Transverse colon (tissue), 4 donors: ENCODE measurements at regions not wholly inside any gene's neighbourhood (a gene's known extent, or its start where the extent isn't known, plus 50 kb on each side); places are given as distances from the start of the nearest gene placed in this dataset.

Experiments used
- DNase-seq: peaks from one replicate; pipeline ENCODE4 v3.0.0-alpha.2; 2019
- H3K27ac ChIP-seq, 4 donors: fragments of 200-600 bp; sonication (generic); 2 replicates each; pipeline ENCODE4 v1.5.1; 2016 to 2018; ENCODE audit warnings: inconsistent platforms in 4 of 4
- H3K27me3 ChIP-seq: fragments of 200-600 bp; sonication (generic); 2 replicates; pipeline ENCODE4 v1.5.1; 2017; ENCODE audit warnings: inconsistent platforms
- H3K36me3 ChIP-seq, 4 donors: fragments of 200-600 bp; sonication (generic); 2 replicates each; pipeline ENCODE4 v1.5.1; 2017 to 2019; ENCODE audit warnings: inconsistent platforms in 4 of 4
- H3K4me1 ChIP-seq, 4 donors: fragments of 200-600 bp; sonication (generic); 2 replicates each; pipeline ENCODE4 v1.5.1; 2017 to 2020; ENCODE audit warnings: inconsistent platforms in 4 of 4
- H3K4me3 ChIP-seq, 4 donors: fragments of 200-600 bp; sonication (generic); 1 replicate in 1 of 4; 2 replicates in 3 of 4; pipeline versions ENCODE4 v1.5.1 to v1.6.1; 2017 to 2019; ENCODE audit warnings: inconsistent platforms in 4 of 4
- H3K9me3 ChIP-seq, 2 donors: fragments of 200-600 bp; sonication (generic); 2 replicates each; pipeline ENCODE4 v1.5.1; 2017 to 2019; ENCODE audit warnings: inconsistent platforms in 2 of 2
- CTCF ChIP-seq, 5 experiments: fragments of 200-600 bp in 3 of 5; fragments of 450-650 bp in 2 of 5; sonication (generic) in 3 of 5; IDR thresholded peaks; 1 replicate in 2 of 5; 2 replicates in 3 of 5; pipeline ENCODE4 v1.5.1; 2016 to 2017; ENCODE audit warnings: antibody characterized with exemption in 5 of 5, inconsistent platforms in 3 of 5, mild to moderate bottlenecking in 2 of 5, moderate library complexity in 1 of 5
- EP300 ChIP-seq: sonication (generic); formaldehyde crosslinking; IDR thresholded peaks from one replicate; pipeline ENCODE4 v1.6.1; 2017; ENCODE audit warnings: antibody characterized with exemption, low read depth
- POLR2A ChIP-seq: fragments of 450-650 bp; IDR thresholded peaks from one replicate; pipeline ENCODE4 v1.6.1; 2016; ENCODE audit warnings: antibody characterized with exemption, mild to moderate bottlenecking, moderate library complexity
- POLR2AphosphoS5 ChIP-seq, 3 donors: sonication (generic); formaldehyde crosslinking; IDR thresholded peaks; one replicate each; pipeline ENCODE4 v1.6.1; 2016; ENCODE audit warnings: antibody characterized with exemption in 3 of 3
- WGBS, 2 donors: methylation state at CpG; one replicate each; pipeline ENCODE4 v1.1.5; 2018; ENCODE audit warnings: low coverage in 1 of 2; 5-methylcytosine and 5-hydroxymethylcytosine counted together
- in situ Hi-C, 4 donors: fragments of 200-750 bp; cut with MboI; loops; one replicate each; pipeline versions ENCODE4 v1.15.0 to v1.15.1; 2017; ENCODE audit warnings: low sequenced_read_pairs in 3 of 4, low pct_ligation_motif_present in 1 of 4, low pct_unique_long_range_greater_than_20kb in 1 of 4
- intact Hi-C: fragments of 100-400 bp; cut with DNase I; formaldehyde crosslinking; loops from one replicate; pipeline ENCODE4 v1.15.1; 2023; ENCODE audit warnings: low total_unique reads

- in situ Hi-C loops = no loop called here
- Histone ChIP-seq H3K4me3 (no peak overlapping the region), H3K4me1 (peaks cover 0 to 12% (median 0%) of the 10 kb centered on the region in 4 donors), H3K36me3 (no peaks in the 10 kb centered on the region), H3K27me3 (no peaks in the 10 kb centered on the region), H3K27ac (no peak overlapping the region), H3K9me3 (no peaks in the 10 kb centered on the region)
- 56 to 60% methylated on average over 3 to 6 of the region's 6 CpGs for WGBS, 2 donors
- TF ChIP-seq POLR2AphosphoS5 (IDR thresholded peaks at IDR 0.05) (no peak), EP300 (no peak), POLR2A (no peak), CTCF (IDR thresholded peaks at IDR 0.05) (no peak)
- intact Hi-C loops = no loop called here
- no peak for DNase-seq
Measured at GRCh38 chr1:93749487-93749886, 67.8 kb upstream of the BCAR3 start.

GRCh38 chr1:93746021-93746812, 64.6 kb upstream of the BCAR3 start:
- WGBS, 2 donors = 78 to 88% methylated on average over 5 to 6 of the region's 6 CpGs
- no peaks in the 10 kb centered on the region for H3K9me3 ChIP-seq
- no peaks in the 10 kb centered on the region for H3K36me3 ChIP-seq
- intact Hi-C loops = no loop called here
- no peak overlapping the region for H3K27ac ChIP-seq
- in situ Hi-C loops = no loop called here
- DNase-seq = no peak
- H3K27me3 ChIP-seq = no peaks in the 10 kb centered on the region
- H3K4me1 ChIP-seq = peaks cover 0 to 5% (median 0%) of the 10 kb centered on the region in 4 donors
- no peak overlapping the region for H3K4me3 ChIP-seq
- TF ChIP-seq EP300 = no peak
- TF ChIP-seq POLR2A = no peak
- TF ChIP-seq CTCF (IDR thresholded peaks at IDR 0.05) = no peak
- no peak for TF ChIP-seq POLR2AphosphoS5 (IDR thresholded peaks at IDR 0.05)

- no peak for DNase-seq
- TF ChIP-seq EP300 (no peak), POLR2AphosphoS5 (IDR thresholded peaks at IDR 0.05) (no peak), POLR2A (no peak), CTCF (IDR thresholded peaks at IDR 0.05) (no peak)
- Histone ChIP-seq H3K36me3 (no peaks in the 10 kb centered on the region), H3K4me3 (no peak overlapping the region), H3K9me3 (no peaks in the 10 kb centered on the region), H3K27me3 (no peaks in the 10 kb centered on the region), H3K27ac (no peak overlapping the region), H3K4me1 (no peaks in the 10 kb centered on the region)
- intact Hi-C loops (no loop called here), in situ Hi-C loops (no loop called here)
- 61 to 63% methylated on average over 6 to 7 of the region's 7 CpGs for WGBS, 2 donors
Measured at GRCh38 chr1:93744299-93744988, 62.8 kb upstream of the BCAR3 start.

- Histone ChIP-seq H3K4me1 (no peaks in the 10 kb centered on the region), H3K36me3 (no peaks in the 10 kb centered on the region), H3K27me3 (no peaks in the 10 kb centered on the region), H3K4me3 (no peak overlapping the region), H3K9me3 (no peaks in the 10 kb centered on the region), H3K27ac (no peak overlapping the region)
- DNase-seq = no peak
- intact Hi-C loops = no loop called here
- WGBS, 2 donors = 93% methylated on average over 1 of the region's 1 CpG; no CpG with 5 or more reads in 1 of the 2 donors
- no peak for TF ChIP-seq EP300
- TF ChIP-seq POLR2AphosphoS5 (IDR thresholded peaks at IDR 0.05) = no peak
- TF ChIP-seq POLR2A = no peak
- no peak for TF ChIP-seq CTCF (IDR thresholded peaks at IDR 0.05)
- in situ Hi-C loops = no loop called here
Measured at GRCh38 chr1:93743465-93743864, 61.8 kb upstream of the BCAR3 start.
